ENCODE measurements at regions not wholly inside any gene's neighbourhood (a gene's known extent, or its start where the extent isn't known, plus 50 kb on each side); places are given as distances from the start of the nearest gene placed in this dataset.

DNA sequence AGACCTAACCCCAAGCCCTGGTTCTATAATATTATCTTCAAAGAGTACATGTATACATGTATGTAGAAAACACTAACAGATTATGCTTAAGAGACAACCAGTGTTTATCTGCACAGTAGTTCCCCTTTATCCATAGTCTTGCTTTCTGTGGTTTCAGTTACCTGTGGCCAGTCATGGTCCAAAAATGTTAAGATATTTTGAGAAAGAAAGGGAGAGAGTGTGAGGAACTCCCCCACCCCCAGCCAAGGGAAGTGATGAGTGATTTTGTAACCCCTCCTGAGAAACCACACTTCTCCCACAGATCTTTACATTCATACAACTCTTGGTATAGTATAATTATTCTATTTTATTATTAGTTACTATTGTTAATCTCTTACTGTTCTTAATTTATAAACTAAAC, 77.3 kb upstream of the CNTN1 start:
- Histone ChIP-seq H3K4me3 (no peak overlapping the region), H3K36me3 (no peaks in the 10 kb centered on the region), H3K27me3 (no peaks in the 10 kb centered on the region), H3K4me1 (ENCODE audit: low read depth) (no peaks in the 10 kb centered on the region), H3K27ac (no peak overlapping the region), H3K9me3 (ENCODE audit: low read depth) (no peaks in the 10 kb centered on the region)
- TF ChIP-seq, protein P1, sequence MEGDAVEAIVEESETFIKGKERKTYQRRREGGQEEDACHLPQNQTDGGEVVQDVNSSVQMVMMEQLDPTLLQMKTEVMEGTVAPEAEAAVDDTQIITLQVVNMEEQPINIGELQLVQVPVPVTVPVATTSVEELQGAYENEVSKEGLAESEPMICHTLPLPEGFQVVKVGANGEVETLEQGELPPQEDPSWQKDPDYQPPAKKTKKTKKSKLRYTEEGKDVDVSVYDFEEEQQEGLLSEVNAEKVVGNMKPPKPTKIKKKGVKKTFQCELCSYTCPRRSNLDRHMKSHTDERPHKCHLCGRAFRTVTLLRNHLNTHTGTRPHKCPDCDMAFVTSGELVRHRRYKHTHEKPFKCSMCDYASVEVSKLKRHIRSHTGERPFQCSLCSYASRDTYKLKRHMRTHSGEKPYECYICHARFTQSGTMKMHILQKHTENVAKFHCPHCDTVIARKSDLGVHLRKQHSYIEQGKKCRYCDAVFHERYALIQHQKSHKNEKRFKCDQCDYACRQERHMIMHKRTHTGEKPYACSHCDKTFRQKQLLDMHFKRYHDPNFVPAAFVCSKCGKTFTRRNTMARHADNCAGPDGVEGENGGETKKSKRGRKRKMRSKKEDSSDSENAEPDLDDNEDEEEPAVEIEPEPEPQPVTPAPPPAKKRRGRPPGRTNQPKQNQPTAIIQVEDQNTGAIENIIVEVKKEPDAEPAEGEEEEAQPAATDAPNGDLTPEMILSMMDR (IDR thresholded peaks at IDR 0.05; ENCODE audit: low read depth, low read length): no peak
- no peak for DNase-seq (ENCODE audit: low read depth in 1 of 2, low spot score in 1 of 2)

DNA sequence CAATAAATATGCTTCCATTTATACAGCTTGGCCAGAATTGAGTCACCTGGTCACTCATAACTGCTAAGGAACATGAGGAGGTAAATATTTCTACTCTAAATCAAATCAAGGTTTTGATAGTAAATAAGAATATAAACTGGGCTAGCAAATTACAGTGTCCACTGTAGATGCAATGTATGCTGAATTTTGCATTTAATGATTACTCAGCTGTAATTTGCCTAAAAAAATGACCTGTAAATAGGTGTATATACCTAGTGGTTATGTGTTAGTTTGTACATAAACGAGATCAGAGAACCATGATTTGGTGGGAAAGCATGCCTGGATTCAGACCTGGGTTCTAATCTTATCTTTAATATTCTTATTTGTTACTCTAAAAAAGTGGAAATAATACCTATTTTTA, 76.6 kb upstream of the CNTN1 start:
- Histone ChIP-seq H3K4me3 (no peak overlapping the region), H3K9me3 (ENCODE audit: low read depth) (no peaks in the 10 kb centered on the region), H3K36me3 (no peaks in the 10 kb centered on the region), H3K4me1 (ENCODE audit: low read depth) (no peaks in the 10 kb centered on the region), H3K27me3 (no peaks in the 10 kb centered on the region), H3K27ac (no peak overlapping the region)
- TF ChIP-seq, protein P1 (IDR thresholded peaks at IDR 0.05; ENCODE audit: low read depth, low read length): no peak
- no peak for DNase-seq (ENCODE audit: low read depth in 1 of 2, low spot score in 1 of 2)

DNA sequence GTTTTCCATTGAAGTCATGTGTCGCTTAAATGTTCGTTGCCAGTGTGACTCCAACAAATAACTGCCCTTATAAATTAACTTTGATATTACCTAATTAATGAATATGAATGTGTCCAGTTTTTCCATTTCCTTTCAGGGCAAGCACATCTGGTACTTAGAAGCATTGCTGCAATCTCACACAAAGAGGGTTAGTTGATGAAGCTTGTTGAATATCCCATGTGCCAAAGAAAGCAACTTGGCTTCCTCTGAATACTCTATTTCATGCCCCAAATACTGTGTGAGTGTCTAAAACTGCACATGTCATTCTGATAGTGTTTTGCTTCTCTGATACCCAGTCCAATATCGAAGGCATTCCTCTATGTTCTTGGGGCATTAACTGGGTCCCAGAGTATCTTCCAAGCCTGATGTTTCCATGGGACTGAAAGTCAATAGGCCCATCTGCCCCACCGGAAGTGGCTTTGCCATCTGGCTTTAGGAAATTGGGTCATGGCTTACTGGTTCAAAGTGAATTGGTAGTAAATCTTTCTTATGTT, 75.8 kb upstream of the CNTN1 start:
- no peak for DNase-seq (ENCODE audit: low read depth in 1 of 2, low spot score in 1 of 2)
- no peak overlapping the region for H3K4me3 ChIP-seq
- H3K4me1 ChIP-seq (ENCODE audit: low read depth): no peaks in the 10 kb centered on the region
- no peaks in the 10 kb centered on the region for H3K9me3 ChIP-seq (ENCODE audit: low read depth)
- H3K27me3 ChIP-seq: no peaks in the 10 kb centered on the region
- H3K36me3 ChIP-seq: no peaks in the 10 kb centered on the region
- H3K27ac ChIP-seq: no peak overlapping the region
- TF ChIP-seq, protein P1 (IDR thresholded peaks at IDR 0.05; ENCODE audit: low read depth, low read length): no peak

DNA sequence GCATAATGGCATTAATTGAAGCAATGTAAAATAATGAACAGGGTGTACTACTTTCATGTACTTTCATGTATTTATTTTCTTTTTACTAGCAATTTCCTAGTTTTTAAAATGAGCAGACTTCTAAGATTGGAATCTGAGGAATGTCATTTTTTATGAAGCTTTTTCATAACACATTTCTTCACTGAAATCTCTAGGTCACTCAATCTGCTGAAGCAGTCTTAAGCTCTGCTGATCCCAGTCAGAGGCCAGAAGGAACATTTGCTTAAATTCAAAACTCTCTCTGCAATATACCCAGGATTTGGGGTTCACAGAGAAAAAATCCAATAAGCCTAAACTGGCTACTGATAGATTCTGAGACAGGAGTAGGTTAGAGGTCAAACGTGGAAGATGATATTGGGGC, 73.6 kb upstream of the CNTN1 start:
- H3K27ac ChIP-seq: no peak overlapping the region
- DNase-seq (ENCODE audit: low read depth in 1 of 2, low spot score in 1 of 2): no peak
- TF ChIP-seq, protein P1 (IDR thresholded peaks at IDR 0.05; ENCODE audit: low read depth, low read length): no peak
- H3K36me3 ChIP-seq: no peaks in the 10 kb centered on the region
- H3K4me1 ChIP-seq (ENCODE audit: low read depth): no peaks in the 10 kb centered on the region
- no peaks in the 10 kb centered on the region for H3K9me3 ChIP-seq (ENCODE audit: low read depth)
- no peaks in the 10 kb centered on the region for H3K27me3 ChIP-seq
- H3K4me3 ChIP-seq: no peak overlapping the region

DNA sequence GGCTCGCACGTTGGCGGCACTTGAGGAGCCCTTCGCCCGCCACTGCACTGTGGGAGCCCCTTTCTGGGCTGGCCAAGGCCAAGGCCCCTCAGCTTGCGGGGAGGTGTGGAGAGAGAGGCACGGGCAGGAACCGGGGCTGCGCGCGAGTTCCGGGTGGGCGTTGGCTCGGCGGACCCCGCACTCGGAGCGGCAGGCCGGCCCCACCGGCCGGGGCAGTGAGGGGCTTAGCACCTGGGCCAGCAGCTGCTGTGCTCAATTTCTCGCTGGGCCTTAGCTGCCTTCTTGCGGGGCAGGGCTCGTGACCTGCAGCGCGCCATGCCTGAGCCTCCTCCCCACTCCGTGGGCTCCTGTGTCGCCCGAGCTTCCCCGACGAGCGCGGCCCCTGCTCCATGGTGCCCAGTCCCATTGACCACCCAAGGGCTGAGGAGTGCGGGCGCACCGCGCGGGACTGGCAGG, 71.6 kb upstream of the CNTN1 start:
- Histone ChIP-seq H3K4me3 (no peak overlapping the region), H3K27ac (no peak overlapping the region), H3K36me3 (no peaks in the 10 kb centered on the region), H3K4me1 (ENCODE audit: low read depth) (no peaks in the 10 kb centered on the region), H3K27me3 (no peaks in the 10 kb centered on the region), H3K9me3 (ENCODE audit: low read depth) (no peaks in the 10 kb centered on the region)
- TF ChIP-seq, protein P1 (IDR thresholded peaks at IDR 0.05; ENCODE audit: low read depth, low read length): no peak
- DNase-seq (ENCODE audit: low read depth in 1 of 2, low spot score in 1 of 2): no peak

Data from cardiac muscle cell (in vitro differentiated cells and primary cell).